Fibroblast of lung (primary cell): ENCODE measurements at regions not wholly inside any gene's neighbourhood (a gene's known extent, or its start where the extent isn't known, plus 50 kb on each side); places are given as distances from the start of the nearest gene placed in this dataset.

Experiments
- DNase-seq, 2 donors: peaks; one replicate each; pipeline versions ENCODE4 v3.0.0 to v3.0.0-alpha.2; 2010; ENCODE audit warnings: low read depth in 2 of 2
- H2AFZ ChIP-seq: 2 replicates; pipeline ENCODE4 v1.5.1; 2012; ENCODE audit warnings: low read length, control low read depth, inconsistent platforms
- H3K27ac ChIP-seq: 2 replicates; pipeline ENCODE4 v1.5.1; 2011; ENCODE audit warnings: low read length, control low read depth; ENCODE audit not compliant: insufficient read depth
- H3K27me3 ChIP-seq: 2 replicates; pipeline ENCODE4 v1.5.1; 2011; ENCODE audit warnings: mild to moderate bottlenecking, low read length; ENCODE audit not compliant: control insufficient read depth, insufficient read depth
- H3K36me3 ChIP-seq: 2 replicates; pipeline ENCODE4 v1.5.1; 2011; ENCODE audit warnings: low read length; ENCODE audit not compliant: control insufficient read depth, insufficient read depth
- H3K4me1 ChIP-seq: 2 replicates; pipeline ENCODE4 v1.5.1; 2011; ENCODE audit warnings: low read length; ENCODE audit not compliant: control insufficient read depth, insufficient read depth; ENCODE audit errors: extremely low read depth
- H3K4me2 ChIP-seq: 2 replicates; pipeline ENCODE4 v1.5.1; 2011; ENCODE audit warnings: low read length, control low read depth; ENCODE audit not compliant: insufficient read depth; ENCODE audit errors: extremely low read depth
- H3K4me3 ChIP-seq, 4 experiments: fragments of 200-600 bp in 1 of 4; sonication (generic) in 1 of 4; replicated peaks in 1 of 4; 2 replicates each; pipeline ENCODE4 v1.5.1; 2011 to 2016; ENCODE audit warnings: low read length in 4 of 4, low read depth in 3 of 4, mild to moderate bottlenecking in 3 of 4, control low read depth in 2 of 4, inconsistent platforms in 1 of 4, mixed read lengths in 1 of 4; ENCODE audit not compliant: insufficient read depth in 1 of 4; ENCODE audit errors: control extremely low read depth in 1 of 4
- H3K79me2 ChIP-seq: 2 replicates; pipeline ENCODE4 v1.5.1; 2012; ENCODE audit warnings: mild to moderate bottlenecking, low read length, inconsistent platforms; ENCODE audit not compliant: control insufficient read depth, insufficient read depth
- H3K9ac ChIP-seq: 2 replicates; pipeline ENCODE4 v1.5.1; 2011; ENCODE audit warnings: mild to moderate bottlenecking, low read length, control low read depth; ENCODE audit not compliant: insufficient read depth
- H3K9me3 ChIP-seq: 2 replicates; pipeline ENCODE4 v1.5.1; 2012; ENCODE audit warnings: low read depth, low read length; ENCODE audit not compliant: control insufficient read depth, insufficient read depth
- H4K20me1 ChIP-seq: 2 replicates; pipeline ENCODE4 v1.5.1; 2011; ENCODE audit warnings: low read length; ENCODE audit not compliant: control insufficient read depth, insufficient read depth; ENCODE audit errors: extremely low read depth
- EZH2 ChIP-seq: IDR thresholded peaks from 2 replicates; pipeline ENCODE4 v1.5.1; 2012; ENCODE audit warnings: low read length, control low read depth, mild to moderate bottlenecking; ENCODE audit errors: missing control alignments
- TF ChIP-seq, protein P1 (sequence below), 2 donors: IDR thresholded peaks in 1 of 2; conservative IDR thresholded peaks in 1 of 2; 1 replicate in 1 of 2; 2 replicates in 1 of 2; pipeline ENCODE4 v1.5.1; 2011 to 2012; ENCODE audit warnings: low read length in 2 of 2, control low read depth in 1 of 2, inconsistent platforms in 1 of 2, low read depth in 1 of 2, mild to moderate bottlenecking in 1 of 2

- TF ChIP-seq, protein P1, sequence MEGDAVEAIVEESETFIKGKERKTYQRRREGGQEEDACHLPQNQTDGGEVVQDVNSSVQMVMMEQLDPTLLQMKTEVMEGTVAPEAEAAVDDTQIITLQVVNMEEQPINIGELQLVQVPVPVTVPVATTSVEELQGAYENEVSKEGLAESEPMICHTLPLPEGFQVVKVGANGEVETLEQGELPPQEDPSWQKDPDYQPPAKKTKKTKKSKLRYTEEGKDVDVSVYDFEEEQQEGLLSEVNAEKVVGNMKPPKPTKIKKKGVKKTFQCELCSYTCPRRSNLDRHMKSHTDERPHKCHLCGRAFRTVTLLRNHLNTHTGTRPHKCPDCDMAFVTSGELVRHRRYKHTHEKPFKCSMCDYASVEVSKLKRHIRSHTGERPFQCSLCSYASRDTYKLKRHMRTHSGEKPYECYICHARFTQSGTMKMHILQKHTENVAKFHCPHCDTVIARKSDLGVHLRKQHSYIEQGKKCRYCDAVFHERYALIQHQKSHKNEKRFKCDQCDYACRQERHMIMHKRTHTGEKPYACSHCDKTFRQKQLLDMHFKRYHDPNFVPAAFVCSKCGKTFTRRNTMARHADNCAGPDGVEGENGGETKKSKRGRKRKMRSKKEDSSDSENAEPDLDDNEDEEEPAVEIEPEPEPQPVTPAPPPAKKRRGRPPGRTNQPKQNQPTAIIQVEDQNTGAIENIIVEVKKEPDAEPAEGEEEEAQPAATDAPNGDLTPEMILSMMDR (conservative IDR thresholded peaks at IDR 0.05 in 1 of 2, IDR thresholded peaks at IDR 0.05 in 1 of 2; ENCODE audit: low read depth in 1 of 2, low read length in 2 of 2): no peak
- no peak for DNase-seq
- H3K27ac ChIP-seq: no peak overlapping the region
- H4K20me1 ChIP-seq: no peaks in the 10 kb centered on the region
- H3K79me2 ChIP-seq: no peaks in the 10 kb centered on the region
- H3K36me3 ChIP-seq: no peaks in the 10 kb centered on the region
- no peaks in the 10 kb centered on the region for H3K9me3 ChIP-seq
- H3K4me2 ChIP-seq: no peak overlapping the region
- H2AFZ ChIP-seq: no peak overlapping the region
- no peak overlapping the region for H3K9ac ChIP-seq
- H3K4me1 ChIP-seq: no peaks in the 10 kb centered on the region
- H3K27me3 ChIP-seq: no peaks in the 10 kb centered on the region
- H3K4me3 ChIP-seq: no peak overlapping the region
Observed at GRCh38 chr11:98130117-98130625, 890.6 kb upstream of the CNTN5 start.

GRCh38 chr11:98136357-98136756 is 884.4 kb upstream of the CNTN5 start:
- Histone ChIP-seq H3K4me2 (no peak overlapping the region), H3K4me1 (no peaks in the 10 kb centered on the region), H3K27me3 (no peaks in the 10 kb centered on the region), H3K4me3 (no peak overlapping the region), H3K27ac (no peak overlapping the region), H3K79me2 (no peaks in the 10 kb centered on the region), H4K20me1 (no peaks in the 10 kb centered on the region), H2AFZ (no peak overlapping the region), H3K9ac (no peak overlapping the region), H3K36me3 (no peaks in the 10 kb centered on the region), H3K9me3 (no peaks in the 10 kb centered on the region)
- TF ChIP-seq EZH2: no peak
- TF ChIP-seq, protein P1 (conservative IDR thresholded peaks at IDR 0.05 in 1 of 2, IDR thresholded peaks at IDR 0.05 in 1 of 2; ENCODE audit: low read depth in 1 of 2, low read length in 2 of 2): no peak
- no peak for DNase-seq

DNA sequence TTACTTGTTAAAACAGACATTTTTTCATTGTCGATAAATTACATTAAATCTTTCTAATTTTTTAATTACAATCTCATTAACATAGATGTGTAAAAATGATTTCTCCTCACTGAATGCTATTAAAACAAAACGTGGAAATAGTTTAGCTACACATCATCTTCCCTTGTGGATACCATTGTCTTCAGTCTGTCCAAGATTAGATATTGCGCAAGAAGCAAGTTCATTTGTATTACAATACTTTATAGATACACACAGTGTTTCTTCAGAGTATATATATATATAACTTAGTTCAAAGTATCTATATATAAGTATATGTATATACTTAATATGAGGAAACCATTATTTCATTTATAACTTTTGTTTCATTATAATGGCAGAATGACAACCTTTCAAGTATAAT is 883.3 kb upstream of the CNTN5 start:
- Histone ChIP-seq H3K36me3 (no peaks in the 10 kb centered on the region), H3K27ac (no peak overlapping the region), H3K4me1 (no peaks in the 10 kb centered on the region), H2AFZ (no peak overlapping the region), H3K9ac (no peak overlapping the region), H3K4me3 (no peak overlapping the region), H3K9me3 (no peaks in the 10 kb centered on the region), H4K20me1 (no peaks in the 10 kb centered on the region), H3K27me3 (no peaks in the 10 kb centered on the region), H3K4me2 (no peak overlapping the region), H3K79me2 (no peaks in the 10 kb centered on the region)
- TF ChIP-seq, protein P1 (conservative IDR thresholded peaks at IDR 0.05 in 1 of 2, IDR thresholded peaks at IDR 0.05 in 1 of 2; ENCODE audit: low read depth in 1 of 2, low read length in 2 of 2): no peak
- TF ChIP-seq EZH2: no peak
- no peak for DNase-seq
